ENCODE measurements at regions not wholly inside any gene's neighbourhood (a gene's known extent, or its start where the extent isn't known, plus 50 kb on each side); places are given as distances from the start of the nearest gene placed in this dataset.

DNA sequence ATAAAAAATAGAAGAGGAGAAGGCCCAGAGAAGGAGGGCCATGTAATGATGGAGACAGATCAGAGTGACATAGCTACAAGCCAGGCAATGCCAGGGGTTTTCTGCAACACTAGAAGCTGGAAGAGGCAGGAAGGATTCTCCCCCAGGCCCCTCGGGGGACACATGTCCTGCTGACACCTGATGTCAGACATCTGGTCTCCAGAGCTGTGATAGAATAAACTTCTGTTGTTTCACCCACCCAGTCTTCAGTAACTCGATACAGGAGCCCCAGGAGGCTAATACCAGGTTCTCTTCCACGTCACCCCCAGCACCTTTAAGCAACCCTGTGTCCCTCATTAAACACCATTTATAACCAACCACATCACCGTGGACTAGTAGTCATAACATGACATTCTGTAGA is 94.9 kb downstream of the TMEM130 start:
- H3K27ac Mint-ChIP-seq: no peak overlapping the region
- no peak for ATAC-seq (ENCODE audit: low read depth)
- Histone ChIP-seq H3K9ac (ENCODE audit: low read length) (no peak overlapping the region), H3K36me3 (replicated peaks in 1 of 2; ENCODE audit: control extremely low read depth in 1 of 2, control insufficient read depth in 1 of 2, extremely low read depth in 1 of 2, insufficient read depth in 2 of 2, low read length in 1 of 2) (no peaks in the 10 kb centered on the region), H3K9me3 (ENCODE audit: control extremely low read depth in 1 of 3, control insufficient read depth in 2 of 3, insufficient read depth in 1 of 3, low read length in 2 of 3) (no peaks in the 10 kb centered on the region), H2AFZ (ENCODE audit: insufficient read depth, low read depth, low read length, poor library complexity, severe bottlenecking) (no peak overlapping the region), H3K4me3 (ENCODE audit: control extremely low read depth in 1 of 5, extremely low read depth in 1 of 5, insufficient read depth in 1 of 5, low read depth in 2 of 5, low read length in 4 of 5) (no peak overlapping the region), H3K27me3 (replicated peaks in 1 of 4; ENCODE audit: control extremely low read depth in 1 of 4, control insufficient read depth in 3 of 4, insufficient read depth in 4 of 4, low read length in 3 of 4) (peaks cover 0 to 9% (median 0%) of the 10 kb centered on the region in 4 experiments), H3K27ac (ENCODE audit: low read length in 2 of 2) (no peak overlapping the region), H3K79me2 (ENCODE audit: control insufficient read depth, insufficient read depth, low read length) (no peaks in the 10 kb centered on the region), H3K4me2 (replicated peaks; ENCODE audit: low read depth, low read length, poor library complexity, severe bottlenecking) (no peak overlapping the region), H3K4me1 (ENCODE audit: control insufficient read depth in 2 of 2, insufficient read depth in 2 of 2, low read length in 2 of 2) (no peaks in the 10 kb centered on the region), H4K20me1 (ENCODE audit: control insufficient read depth, insufficient read depth, low read length, poor library complexity, severe bottlenecking) (no peaks in the 10 kb centered on the region)
- intact Hi-C loops (cut with micrococcal nuclease): no loop called here
- ChIA-PET CTCF (no interaction called here), POLR2A (no interaction called here)
- peaks cover 11% of the 10 kb centered on the region for H3K4me1 Mint-ChIP-seq
- no peak overlapping the region for H3K4me3 Mint-ChIP-seq
- TF ChIP-seq, protein P1, sequence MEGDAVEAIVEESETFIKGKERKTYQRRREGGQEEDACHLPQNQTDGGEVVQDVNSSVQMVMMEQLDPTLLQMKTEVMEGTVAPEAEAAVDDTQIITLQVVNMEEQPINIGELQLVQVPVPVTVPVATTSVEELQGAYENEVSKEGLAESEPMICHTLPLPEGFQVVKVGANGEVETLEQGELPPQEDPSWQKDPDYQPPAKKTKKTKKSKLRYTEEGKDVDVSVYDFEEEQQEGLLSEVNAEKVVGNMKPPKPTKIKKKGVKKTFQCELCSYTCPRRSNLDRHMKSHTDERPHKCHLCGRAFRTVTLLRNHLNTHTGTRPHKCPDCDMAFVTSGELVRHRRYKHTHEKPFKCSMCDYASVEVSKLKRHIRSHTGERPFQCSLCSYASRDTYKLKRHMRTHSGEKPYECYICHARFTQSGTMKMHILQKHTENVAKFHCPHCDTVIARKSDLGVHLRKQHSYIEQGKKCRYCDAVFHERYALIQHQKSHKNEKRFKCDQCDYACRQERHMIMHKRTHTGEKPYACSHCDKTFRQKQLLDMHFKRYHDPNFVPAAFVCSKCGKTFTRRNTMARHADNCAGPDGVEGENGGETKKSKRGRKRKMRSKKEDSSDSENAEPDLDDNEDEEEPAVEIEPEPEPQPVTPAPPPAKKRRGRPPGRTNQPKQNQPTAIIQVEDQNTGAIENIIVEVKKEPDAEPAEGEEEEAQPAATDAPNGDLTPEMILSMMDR (IDR thresholded peaks at IDR 0.05): no peak
- TF ChIP-seq EZH2 (IDR thresholded peaks at IDR 0.05; ENCODE audit: borderline replicate concordance, insufficient read depth, low read depth, low read length, poor library complexity, severe bottlenecking): no peak
- 44% methylated on average over 2 of the region's 4 CpGs for WGBS (ENCODE audit: insufficient coverage)
- peaks cover 39% of the 10 kb centered on the region for H3K27me3 Mint-ChIP-seq
- DNase-seq: no peak
- no peaks in the 10 kb centered on the region for H3K9me3 Mint-ChIP-seq (ENCODE audit: insufficient read depth)

DNA sequence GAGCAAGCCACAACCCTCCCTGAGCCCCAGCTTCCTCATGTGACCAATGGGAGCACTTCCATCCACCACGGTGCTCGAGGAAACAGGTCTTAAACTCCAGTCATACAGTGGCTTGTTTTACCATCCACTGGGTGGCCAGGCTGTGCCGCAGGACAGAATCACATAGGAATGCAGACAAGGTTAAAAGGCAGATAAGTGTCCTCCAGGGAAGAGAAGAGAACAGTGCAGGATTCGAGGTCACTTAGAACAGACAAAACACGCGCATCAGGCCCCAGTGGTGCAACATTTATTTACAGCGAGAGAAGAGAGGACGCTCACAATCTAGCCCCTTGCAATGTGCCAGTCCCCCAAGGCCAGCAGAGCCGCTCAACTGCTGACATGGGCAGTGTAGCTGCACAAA is 92.8 kb downstream of the TMEM130 start:
- POLR2A ChIA-PET: no interaction called here
- CTCF ChIA-PET: no interaction called here
- intact Hi-C loops (cut with micrococcal nuclease): no loop called here
- Mint-ChIP-seq H3K27ac (no peak overlapping the region), H3K4me3 (no peak overlapping the region), H3K4me1 (peaks cover 8% of the 10 kb centered on the region), H3K9me3 (ENCODE audit: insufficient read depth) (no peaks in the 10 kb centered on the region), H3K27me3 (peaks cover 33% of the 10 kb centered on the region)
- H3K9me3 ChIP-seq (ENCODE audit: control extremely low read depth in 1 of 3, control insufficient read depth in 2 of 3, insufficient read depth in 1 of 3, low read length in 2 of 3): peaks cover 0 to 4% (median 0%) of the 10 kb centered on the region in 3 donors
- H3K4me1 ChIP-seq (ENCODE audit: control insufficient read depth in 2 of 2, insufficient read depth in 2 of 2, low read length in 2 of 2): no peaks in the 10 kb centered on the region
- H3K4me3 ChIP-seq (ENCODE audit: control extremely low read depth in 1 of 5, extremely low read depth in 1 of 5, insufficient read depth in 1 of 5, low read depth in 2 of 5, low read length in 4 of 5): no peak overlapping the region
- DNase-seq (no peak), ATAC-seq (ENCODE audit: low read depth) (no peak)
- H3K27ac ChIP-seq (ENCODE audit: low read length in 2 of 2): no peak overlapping the region
- H2AFZ ChIP-seq (ENCODE audit: insufficient read depth, low read depth, low read length, poor library complexity, severe bottlenecking): no peak overlapping the region
- H3K36me3 ChIP-seq (replicated peaks in 1 of 2; ENCODE audit: control extremely low read depth in 1 of 2, control insufficient read depth in 1 of 2, extremely low read depth in 1 of 2, insufficient read depth in 2 of 2, low read length in 1 of 2): no peaks in the 10 kb centered on the region
- H4K20me1 ChIP-seq (ENCODE audit: control insufficient read depth, insufficient read depth, low read length, poor library complexity, severe bottlenecking): no peaks in the 10 kb centered on the region
- H3K4me2 ChIP-seq (replicated peaks; ENCODE audit: low read depth, low read length, poor library complexity, severe bottlenecking): no peak overlapping the region
- H3K79me2 ChIP-seq (ENCODE audit: control insufficient read depth, insufficient read depth, low read length): no peaks in the 10 kb centered on the region
- TF ChIP-seq EZH2 (IDR thresholded peaks at IDR 0.05; ENCODE audit: borderline replicate concordance, insufficient read depth, low read depth, low read length, poor library complexity, severe bottlenecking): no peak
- TF ChIP-seq, protein P1 (IDR thresholded peaks at IDR 0.05): no peak
- 87% methylated on average over 8 of the region's 9 CpGs for whole genome bisulfite sequencing (ENCODE audit: insufficient coverage)
- peaks cover 0 to 12% (median 0%) of the 10 kb centered on the region in 4 experiments for H3K27me3 ChIP-seq (replicated peaks in 1 of 4; ENCODE audit: control extremely low read depth in 1 of 4, control insufficient read depth in 3 of 4, insufficient read depth in 4 of 4, low read length in 3 of 4)
- H3K9ac ChIP-seq (ENCODE audit: low read length): no peak overlapping the region
